Liver (tissue), 7 donors: ENCODE measurements at regions not wholly inside any gene's neighbourhood (a gene's known extent, or its start where the extent isn't known, plus 50 kb on each side); places are given as distances from the start of the nearest gene placed in this dataset.

ENCODE experiments used
- DNase-seq: peaks from one replicate; pipeline ENCODE4 v3.0.0-alpha.2; 2017; ENCODE audit warnings: low spot score
- H3K27ac ChIP-seq, 2 donors: one replicate each; pipeline ENCODE4 v1.7.0; 2013; ENCODE audit warnings: inconsistent platforms in 2 of 2, low read length in 2 of 2, control low read depth in 1 of 2, low read depth in 1 of 2, mild to moderate bottlenecking in 1 of 2
- H3K27me3 ChIP-seq, 4 donors: one replicate each; pipeline versions ENCODE4 v1.6.1 to v1.7.0; 2013; ENCODE audit warnings: low read length in 3 of 4, inconsistent platforms in 1 of 4, mild to moderate bottlenecking in 1 of 4, moderate library complexity in 1 of 4; ENCODE audit not compliant: control insufficient read depth in 4 of 4, insufficient read depth in 4 of 4
- H3K36me3 ChIP-seq, 4 donors: one replicate each; pipeline versions ENCODE4 v1.6.1 to v1.7.0; 2013; ENCODE audit warnings: low read length in 3 of 4, mild to moderate bottlenecking in 3 of 4, low read depth in 1 of 4, moderate library complexity in 1 of 4; ENCODE audit not compliant: control insufficient read depth in 4 of 4, insufficient read depth in 3 of 4
- H3K4me1 ChIP-seq, 4 donors: one replicate each; pipeline versions ENCODE4 v1.6.1 to v1.7.0; 2013; ENCODE audit warnings: low read length in 3 of 4, mild to moderate bottlenecking in 3 of 4, moderate library complexity in 1 of 4; ENCODE audit not compliant: control insufficient read depth in 4 of 4, insufficient read depth in 4 of 4
- H3K4me3 ChIP-seq, 3 donors: one replicate each; pipeline versions ENCODE4 v1.6.1 to v1.7.0; 2013; ENCODE audit warnings: low read length in 3 of 3, control low read depth in 1 of 3, low read depth in 1 of 3, mild to moderate bottlenecking in 1 of 3
- H3K9ac ChIP-seq, 2 donors: one replicate each; pipeline ENCODE4 v1.7.0; 2013; ENCODE audit warnings: low read length in 2 of 2, mild to moderate bottlenecking in 2 of 2, moderate library complexity in 2 of 2, control low read depth in 1 of 2, low read depth in 1 of 2
- H3K9me3 ChIP-seq, 4 donors: one replicate each; pipeline versions ENCODE4 v1.6.1 to v1.7.0; 2013; ENCODE audit warnings: low read length in 3 of 4; ENCODE audit not compliant: control insufficient read depth in 4 of 4
- ATF3 ChIP-seq: IDR thresholded peaks from 2 replicates; pipeline ENCODE4 v1.6.1; 2016; ENCODE audit warnings: antibody characterized with exemption
- FOXA1 ChIP-seq: IDR thresholded peaks from 2 replicates; pipeline ENCODE4 v1.6.1; 2016; ENCODE audit warnings: antibody characterized with exemption
- FOXA2 ChIP-seq: IDR thresholded peaks from 2 replicates; pipeline ENCODE4 v1.6.1; 2016; ENCODE audit warnings: antibody characterized with exemption
- GABPA ChIP-seq, 2 donors: IDR thresholded peaks in 1 of 2; conservative IDR thresholded peaks in 1 of 2; 2 replicates each; pipeline ENCODE4 v1.6.1; 2016; ENCODE audit warnings: antibody characterized with exemption in 2 of 2, mild to moderate bottlenecking in 1 of 2, moderate library complexity in 1 of 2
- HNF4A ChIP-seq, 2 donors: conservative IDR thresholded peaks; 2 replicates each; pipeline ENCODE4 v1.6.1; 2016; ENCODE audit warnings: antibody characterized with exemption in 2 of 2, mild to moderate bottlenecking in 2 of 2
- JUND ChIP-seq, 2 donors: IDR thresholded peaks; 2 replicates each; pipeline ENCODE4 v1.6.1; 2016; ENCODE audit warnings: antibody characterized with exemption in 2 of 2
- NR2F2 ChIP-seq: IDR thresholded peaks from 2 replicates; pipeline ENCODE4 v1.6.1; 2016; ENCODE audit warnings: antibody characterized with exemption
- RAD21 ChIP-seq, 2 donors: IDR thresholded peaks; 2 replicates each; pipeline ENCODE4 v1.6.1; 2016; ENCODE audit warnings: antibody characterized with exemption in 2 of 2, mild to moderate bottlenecking in 2 of 2
- RXRA ChIP-seq, 2 donors: IDR thresholded peaks; 2 replicates each; pipeline ENCODE4 v1.6.1; 2017 to 2018; ENCODE audit warnings: antibody characterized with exemption in 2 of 2, mild to moderate bottlenecking in 1 of 2
- SP1 ChIP-seq: IDR thresholded peaks from 2 replicates; pipeline ENCODE4 v1.6.1; 2018; ENCODE audit warnings: antibody characterized with exemption, mild to moderate bottlenecking
- TAF1 ChIP-seq: conservative IDR thresholded peaks from 2 replicates; pipeline ENCODE4 v1.6.1; 2016; ENCODE audit warnings: antibody characterized with exemption, mild to moderate bottlenecking
- WGBS: extraction: QIAGEN DNeasy Blood & Tissue Kit; methylation state at CpG from one replicate; pipeline ENCODE4 v1.1.7; 2013; 5-methylcytosine and 5-hydroxymethylcytosine counted together
- TF ChIP-seq, protein P1 (sequence below): IDR thresholded peaks from 2 replicates; pipeline ENCODE4 v1.6.1; 2016; ENCODE audit warnings: antibody characterized with exemption
- TF ChIP-seq, protein P2 (sequence below): IDR thresholded peaks from 2 replicates; pipeline ENCODE4 v1.6.1; 2016; ENCODE audit warnings: antibody characterized with exemption, mild to moderate bottlenecking
- TF ChIP-seq, protein P3 (sequence below): IDR thresholded peaks from 2 replicates; pipeline ENCODE4 v1.6.1; 2016; ENCODE audit warnings: antibody characterized with exemption
- donor health status: healthy.
- donor health status: healthy.
- donor health status: healthy.
- donor health status: healthy.

- no peaks in the 10 kb centered on the region for H3K27me3 ChIP-seq
- no peaks in the 10 kb centered on the region for H3K4me1 ChIP-seq
- no peaks in the 10 kb centered on the region for H3K36me3 ChIP-seq
- no peak overlapping the region for H3K27ac ChIP-seq
- H3K9me3 ChIP-seq, result no peaks in the 10 kb centered on the region
- TF ChIP-seq JUND (IDR thresholded peaks at IDR 0.05) (peak in 1 of 2 donors; percentile 43), RXRA (IDR thresholded peaks at IDR 0.05) (peak in 1 of 2 donors; percentile 17)
- TF ChIP-seq, protein P1, sequence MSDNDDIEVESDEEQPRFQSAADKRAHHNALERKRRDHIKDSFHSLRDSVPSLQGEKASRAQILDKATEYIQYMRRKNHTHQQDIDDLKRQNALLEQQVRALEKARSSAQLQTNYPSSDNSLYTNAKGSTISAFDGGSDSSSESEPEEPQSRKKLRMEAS, result no peak
- no peak for DNase-seq
- no peak overlapping the region for H3K9ac ChIP-seq
- 67% methylated on average over 4 of the region's 4 CpGs for WGBS
- no peak overlapping the region for H3K4me3 ChIP-seq
Observed at GRCh38 chr13:73365681-73366080, 306.9 kb downstream of the KLF5 start.

DNA sequence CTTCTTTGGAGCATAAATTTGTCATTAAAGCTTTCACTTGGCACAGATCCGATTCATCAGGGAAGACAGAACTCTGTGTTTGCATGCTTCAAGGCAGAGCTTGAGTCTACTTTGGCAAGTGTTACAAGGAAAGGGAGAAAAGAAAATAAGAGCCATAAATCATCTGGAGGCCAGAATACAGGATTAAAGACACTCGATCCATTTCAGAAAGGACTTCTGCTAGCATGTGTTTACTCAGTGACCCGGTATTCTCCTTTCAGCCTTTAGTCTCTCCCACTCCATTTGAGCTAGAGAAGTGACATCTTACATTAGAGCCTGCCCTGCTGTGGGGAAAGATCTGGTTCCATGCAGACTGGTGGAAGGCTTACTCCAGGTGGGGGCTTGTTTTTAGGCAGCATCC, 306.4 kb downstream of the KLF5 start:
- TF ChIP-seq, protein P2, sequence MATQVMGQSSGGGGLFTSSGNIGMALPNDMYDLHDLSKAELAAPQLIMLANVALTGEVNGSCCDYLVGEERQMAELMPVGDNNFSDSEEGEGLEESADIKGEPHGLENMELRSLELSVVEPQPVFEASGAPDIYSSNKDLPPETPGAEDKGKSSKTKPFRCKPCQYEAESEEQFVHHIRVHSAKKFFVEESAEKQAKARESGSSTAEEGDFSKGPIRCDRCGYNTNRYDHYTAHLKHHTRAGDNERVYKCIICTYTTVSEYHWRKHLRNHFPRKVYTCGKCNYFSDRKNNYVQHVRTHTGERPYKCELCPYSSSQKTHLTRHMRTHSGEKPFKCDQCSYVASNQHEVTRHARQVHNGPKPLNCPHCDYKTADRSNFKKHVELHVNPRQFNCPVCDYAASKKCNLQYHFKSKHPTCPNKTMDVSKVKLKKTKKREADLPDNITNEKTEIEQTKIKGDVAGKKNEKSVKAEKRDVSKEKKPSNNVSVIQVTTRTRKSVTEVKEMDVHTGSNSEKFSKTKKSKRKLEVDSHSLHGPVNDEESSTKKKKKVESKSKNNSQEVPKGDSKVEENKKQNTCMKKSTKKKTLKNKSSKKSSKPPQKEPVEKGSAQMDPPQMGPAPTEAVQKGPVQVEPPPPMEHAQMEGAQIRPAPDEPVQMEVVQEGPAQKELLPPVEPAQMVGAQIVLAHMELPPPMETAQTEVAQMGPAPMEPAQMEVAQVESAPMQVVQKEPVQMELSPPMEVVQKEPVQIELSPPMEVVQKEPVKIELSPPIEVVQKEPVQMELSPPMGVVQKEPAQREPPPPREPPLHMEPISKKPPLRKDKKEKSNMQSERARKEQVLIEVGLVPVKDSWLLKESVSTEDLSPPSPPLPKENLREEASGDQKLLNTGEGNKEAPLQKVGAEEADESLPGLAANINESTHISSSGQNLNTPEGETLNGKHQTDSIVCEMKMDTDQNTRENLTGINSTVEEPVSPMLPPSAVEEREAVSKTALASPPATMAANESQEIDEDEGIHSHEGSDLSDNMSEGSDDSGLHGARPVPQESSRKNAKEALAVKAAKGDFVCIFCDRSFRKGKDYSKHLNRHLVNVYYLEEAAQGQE, result no peak
- TF ChIP-seq NR2F2 (no peak), SP1 (no peak), TAF1 (no peak), FOXA1 (no peak), RAD21 (IDR thresholded peaks at IDR 0.05) (no peak), ATF3 (no peak), GABPA (IDR thresholded peaks at IDR 0.05 in 1 of 2, conservative IDR thresholded peaks at IDR 0.05 in 1 of 2) (no peak), HNF4A (conservative IDR thresholded peaks at IDR 0.05) (no peak)
- TF ChIP-seq, protein P1, result no peak
- Histone ChIP-seq H3K9me3 (no peaks in the 10 kb centered on the region), H3K4me1 (no peaks in the 10 kb centered on the region), H3K4me3 (no peak overlapping the region), H3K9ac (no peak overlapping the region), H3K36me3 (no peaks in the 10 kb centered on the region), H3K27me3 (no peaks in the 10 kb centered on the region), H3K27ac (no peak overlapping the region)
- DNase-seq, result no peak
- WGBS, result 60% methylated on average over 3 of the region's 3 CpGs

- Histone ChIP-seq H3K27me3 (no peaks in the 10 kb centered on the region), H3K9ac (no peak overlapping the region), H3K36me3 (no peaks in the 10 kb centered on the region), H3K4me1 (no peaks in the 10 kb centered on the region), H3K4me3 (no peak overlapping the region), H3K9me3 (no peaks in the 10 kb centered on the region), H3K27ac (no peak overlapping the region)
- DNase-seq, result no peak
- TF ChIP-seq ATF3 (no peak), FOXA1 (no peak), GABPA (IDR thresholded peaks at IDR 0.05 in 1 of 2, conservative IDR thresholded peaks at IDR 0.05 in 1 of 2) (no peak), FOXA2 (no peak), TAF1 (no peak)
- TF ChIP-seq, protein P3, sequence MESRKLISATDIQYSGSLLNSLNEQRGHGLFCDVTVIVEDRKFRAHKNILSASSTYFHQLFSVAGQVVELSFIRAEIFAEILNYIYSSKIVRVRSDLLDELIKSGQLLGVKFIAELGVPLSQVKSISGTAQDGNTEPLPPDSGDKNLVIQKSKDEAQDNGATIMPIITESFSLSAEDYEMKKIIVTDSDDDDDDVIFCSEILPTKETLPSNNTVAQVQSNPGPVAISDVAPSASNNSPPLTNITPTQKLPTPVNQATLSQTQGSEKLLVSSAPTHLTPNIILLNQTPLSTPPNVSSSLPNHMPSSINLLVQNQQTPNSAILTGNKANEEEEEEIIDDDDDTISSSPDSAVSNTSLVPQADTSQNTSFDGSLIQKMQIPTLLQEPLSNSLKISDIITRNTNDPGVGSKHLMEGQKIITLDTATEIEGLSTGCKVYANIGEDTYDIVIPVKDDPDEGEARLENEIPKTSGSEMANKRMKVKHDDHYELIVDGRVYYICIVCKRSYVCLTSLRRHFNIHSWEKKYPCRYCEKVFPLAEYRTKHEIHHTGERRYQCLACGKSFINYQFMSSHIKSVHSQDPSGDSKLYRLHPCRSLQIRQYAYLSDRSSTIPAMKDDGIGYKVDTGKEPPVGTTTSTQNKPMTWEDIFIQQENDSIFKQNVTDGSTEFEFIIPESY, result no peak
- TF ChIP-seq, protein P1, result no peak
- 54% methylated on average over 3 of the region's 3 CpGs for WGBS
Observed at GRCh38 chr13:73364736-73365135, 305.9 kb downstream of the KLF5 start.
